Renal cortical epithelial cell (primary cell): ENCODE measurements at regions not wholly inside any gene's neighbourhood (a gene's known extent, or its start where the extent isn't known, plus 50 kb on each side); places are given as distances from the start of the nearest gene placed in this dataset.
A peak's percentile ranks its signal among the peaks of the same experiment; 100 is the strongest.
"Not testable (repeated sequence)": the region's sequence is repeated elsewhere in the genome, so short reads cannot be mapped to it uniquely, and the experiment has no call there.

Experiments used
- DNase-seq: peaks from one replicate; pipeline ENCODE4 v3.0.0-alpha.2; 2011; ENCODE audit warnings: low read depth

- DNase-seq = peak; percentile 65
Measured at GRCh38 chrX:40245488-40246071, 147.8 kb upstream of the BCOR start.

DNA sequence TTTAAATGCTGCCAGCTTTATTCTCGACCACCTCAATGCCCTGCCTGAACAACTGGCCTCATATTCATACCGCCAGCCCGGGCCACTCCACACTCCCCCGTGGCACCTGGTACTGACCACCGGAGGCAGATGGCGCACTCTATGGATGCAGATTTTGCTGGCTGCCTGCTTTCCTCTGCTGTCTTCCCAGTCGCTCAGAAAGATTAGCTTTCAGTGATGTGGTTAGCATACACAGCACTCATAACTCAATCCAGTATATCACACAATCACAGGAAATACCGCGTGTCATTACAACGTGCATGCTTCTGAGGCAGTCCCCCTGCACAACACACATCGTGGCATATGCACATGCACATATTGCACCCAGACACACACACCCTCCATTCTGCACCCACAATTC, 147.2 kb upstream of the BCOR start:
- no peak for DNase-seq

DNA sequence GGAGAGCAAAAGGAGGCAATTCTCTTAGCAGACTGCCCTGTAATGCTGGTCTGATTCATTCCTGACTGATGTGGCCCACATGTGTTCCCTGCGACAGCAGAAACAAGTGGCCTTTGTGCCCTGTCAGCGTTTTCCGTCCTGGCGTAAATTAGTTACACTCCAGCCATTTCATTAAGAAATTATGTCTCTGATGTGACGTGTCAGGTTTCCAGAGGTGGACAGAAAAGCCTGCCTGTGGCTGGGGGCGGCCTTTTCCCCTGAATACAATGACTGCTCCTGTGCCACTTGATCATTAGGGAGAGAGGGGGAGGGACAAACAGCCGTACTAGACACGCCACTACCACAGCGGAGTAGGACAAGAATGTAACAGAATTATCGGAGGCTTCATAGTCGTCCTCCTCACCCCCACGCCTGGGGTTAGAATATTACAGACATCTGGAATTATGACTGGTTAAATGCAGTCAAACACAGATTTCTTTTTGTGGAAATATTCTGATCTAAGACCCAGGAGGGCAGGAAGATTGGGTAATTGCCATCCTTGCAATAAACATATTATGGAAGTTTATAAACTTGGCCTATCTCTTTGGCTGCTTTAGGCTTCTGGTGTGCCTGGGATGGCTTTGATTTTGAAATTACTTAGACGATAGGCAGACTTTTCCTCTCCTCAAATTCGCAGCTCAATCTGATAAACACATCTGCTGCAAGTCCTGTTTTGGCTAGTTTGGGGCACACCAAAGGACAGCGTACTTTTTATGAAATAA, 146.2 kb upstream of the BCOR start:
- no peak for DNase-seq

GRCh38 chrX:40240844-40241243, 143.1 kb upstream of the BCOR start:
- DNase-seq = no peak

DNA sequence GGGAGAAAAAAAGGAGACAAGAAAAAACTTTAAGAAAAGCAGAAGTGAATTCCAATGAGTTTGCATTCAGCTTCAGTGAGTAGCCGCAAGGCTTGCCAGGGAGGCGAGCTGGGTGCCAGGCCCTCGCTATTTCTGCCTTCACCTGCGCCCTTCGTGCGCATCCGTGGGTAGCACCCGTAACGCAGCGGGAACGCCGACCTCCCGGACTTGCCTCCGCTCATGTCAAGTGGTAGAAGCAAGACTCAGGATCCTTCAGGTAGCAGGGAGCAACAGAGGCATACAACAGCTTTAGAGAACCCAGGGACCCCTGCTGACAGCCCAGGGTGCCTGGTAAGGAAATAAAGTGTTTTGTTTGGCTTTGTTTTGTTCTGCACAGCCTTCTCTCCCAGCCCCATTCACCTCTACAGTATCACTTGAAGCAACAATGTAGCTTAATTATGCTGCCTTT, 140.0 kb upstream of the BCOR start:
- DNase-seq = no peak

DNA sequence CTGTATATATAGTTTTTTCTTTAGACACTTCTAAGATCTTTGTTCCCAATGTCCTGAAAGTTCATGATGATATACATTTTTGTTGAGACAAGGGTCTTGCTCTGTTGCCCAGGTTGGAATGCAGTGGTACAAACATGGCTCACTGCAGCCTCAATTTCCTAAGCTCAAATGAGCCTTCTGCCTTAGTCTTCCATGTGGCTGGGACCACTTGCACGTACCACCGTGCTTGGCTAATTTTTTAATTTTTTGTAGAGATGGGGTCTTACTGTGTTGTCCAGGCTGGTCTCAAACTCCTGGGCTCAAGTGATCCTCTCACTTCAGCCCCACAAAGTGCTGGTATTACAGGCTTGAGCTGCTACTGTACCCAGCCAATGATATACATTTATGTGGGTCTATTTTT, 132.9 kb upstream of the BCOR start:
- DNase-seq = no peak

- no peak for DNase-seq
Measured at GRCh38 chrX:40227125-40227524, 129.4 kb upstream of the BCOR start.

DNA sequence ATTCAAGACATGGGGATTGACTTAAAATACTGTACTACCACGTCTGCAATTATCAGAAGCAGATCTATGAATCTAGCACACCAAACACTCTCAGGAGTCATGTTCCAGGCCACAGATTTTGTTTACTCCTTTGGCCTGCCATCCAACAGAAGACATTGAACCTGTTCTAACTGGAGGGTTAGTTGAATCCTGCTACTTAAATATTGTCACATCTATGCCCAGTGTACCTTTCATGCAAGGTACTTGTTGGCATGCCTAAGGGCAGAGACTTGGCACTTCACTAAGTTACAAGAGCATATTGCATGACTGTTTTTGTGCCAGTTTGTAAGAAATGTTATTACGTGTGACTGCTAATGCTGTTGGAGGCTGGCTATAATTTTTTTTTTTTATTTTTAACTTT, 126.9 kb upstream of the BCOR start:
- no peak for DNase-seq

DNA sequence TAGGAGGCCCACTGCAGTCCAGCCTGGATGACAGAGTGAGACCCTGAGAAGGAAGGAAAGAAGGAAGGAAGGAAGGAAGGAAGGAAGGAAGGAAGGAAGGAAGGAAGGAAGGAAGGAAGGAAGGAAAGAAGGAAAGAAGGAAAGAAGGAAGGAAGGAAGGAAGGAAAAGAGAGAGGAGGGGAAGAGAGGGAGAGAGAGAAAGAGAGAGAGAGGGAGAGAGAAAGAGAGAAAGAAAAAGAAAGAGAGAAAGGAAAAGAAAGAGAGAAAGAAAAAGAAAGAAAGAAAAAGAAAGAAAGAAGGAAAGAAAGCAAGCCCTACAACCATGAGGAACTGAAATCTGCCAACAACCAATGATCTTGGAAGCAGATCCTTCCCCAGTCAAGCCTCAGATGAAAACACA, 124.9 kb upstream of the BCOR start:
- DNase-seq = not testable (repeated sequence)

- DNase-seq = no peak
Measured at GRCh38 chrX:40213092-40213491, 115.3 kb upstream of the BCOR start.

DNA sequence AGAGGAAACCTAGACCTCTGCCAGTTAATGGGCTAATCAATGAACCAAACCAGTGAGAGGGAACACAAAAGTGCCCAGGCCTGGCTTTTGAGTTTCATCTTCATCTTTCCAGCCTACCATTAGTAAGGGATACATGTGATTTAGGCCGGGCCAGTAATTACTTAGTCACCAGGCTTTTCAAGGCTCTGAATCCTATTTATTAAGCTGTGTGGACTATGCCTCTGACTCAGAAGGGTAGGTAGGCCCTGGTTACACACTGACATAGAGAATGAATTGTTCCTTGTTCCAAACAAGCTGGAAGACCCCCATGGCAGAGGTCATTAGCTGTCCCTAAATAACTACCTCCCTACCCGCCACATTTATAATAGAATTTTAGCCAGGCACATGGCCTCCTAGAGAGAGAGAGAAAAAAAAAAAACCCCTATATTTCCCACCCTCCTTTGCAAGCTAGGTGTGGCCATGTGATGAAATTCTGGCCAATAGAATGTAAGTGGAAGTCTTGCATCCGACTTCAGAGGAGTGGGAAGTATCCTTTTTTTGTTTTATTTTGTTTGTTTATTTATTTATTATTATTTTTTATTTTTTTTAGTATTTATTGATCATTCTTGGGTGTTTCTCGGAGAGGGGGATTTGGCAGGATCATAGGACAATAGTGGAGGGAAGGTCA, 112.3 kb upstream of the BCOR start:
- peak; percentile 78 for DNase-seq

DNA sequence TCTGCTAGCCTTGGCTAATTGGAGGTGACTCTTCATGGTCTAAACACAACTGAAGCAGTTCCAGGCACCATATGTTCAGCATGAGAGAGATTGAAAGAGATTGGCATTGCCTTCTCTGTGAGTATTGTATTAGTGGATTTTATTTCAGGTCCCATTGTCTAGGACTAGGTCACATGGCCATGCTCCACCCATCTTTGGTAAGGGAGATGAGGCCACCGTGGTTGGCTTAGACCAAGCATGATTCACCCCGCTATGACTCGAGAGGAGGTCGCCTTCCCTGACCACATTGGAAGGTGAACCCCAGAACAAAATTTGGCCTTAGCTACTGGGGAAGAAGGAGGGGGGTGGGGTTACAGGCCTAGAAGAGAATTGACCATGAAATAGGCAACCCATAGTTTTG, 109.9 kb upstream of the BCOR start:
- peak; percentile 48 for DNase-seq

- DNase-seq = no peak
Measured at GRCh38 chrX:40205471-40205870, 107.7 kb upstream of the BCOR start.

DNA sequence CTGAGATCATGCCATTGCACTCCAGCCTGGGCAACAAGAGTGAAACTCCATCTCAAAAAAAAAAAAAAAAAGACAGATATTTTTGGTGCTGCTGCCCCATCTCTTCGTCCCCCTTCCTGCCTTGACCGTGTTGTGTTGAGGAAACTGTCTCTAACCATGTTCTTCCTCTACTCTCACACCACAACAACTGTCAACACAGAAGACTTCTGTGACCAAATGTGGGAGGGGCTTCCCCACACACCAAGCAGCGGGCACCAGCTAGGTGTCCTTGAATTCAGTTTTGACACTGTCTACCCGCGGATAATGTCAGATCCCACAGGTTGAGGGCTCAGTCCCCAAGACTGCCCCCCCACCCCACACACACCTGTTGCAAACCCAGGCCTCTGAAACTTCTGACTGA, 104.7 kb upstream of the BCOR start:
- no peak for DNase-seq

GRCh38 chrX:40201329-40201885, 103.6 kb upstream of the BCOR start:
- no peak for DNase-seq

DNA sequence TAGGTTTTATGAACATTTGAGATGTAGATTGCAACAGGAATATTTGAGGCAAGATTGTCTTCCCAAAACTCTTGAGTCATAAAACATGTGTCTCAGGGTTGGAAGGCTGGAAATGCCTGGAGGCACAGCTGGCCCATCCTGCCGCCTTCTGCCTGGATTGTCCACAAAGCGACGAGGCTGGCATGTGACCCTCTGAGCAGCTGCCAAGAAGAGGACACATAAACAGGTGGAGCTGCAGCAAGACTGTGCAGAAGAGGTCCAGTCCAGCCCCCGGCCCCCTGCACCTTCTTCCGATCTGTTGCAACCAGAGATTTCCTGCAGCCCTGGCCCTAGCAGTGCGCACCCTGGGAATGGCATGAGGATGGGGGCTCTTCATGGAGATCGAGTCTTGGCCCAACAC, 101.9 kb upstream of the BCOR start:
- DNase-seq = no peak

- DNase-seq = no peak
Measured at GRCh38 chrX:40197071-40197470, 99.3 kb upstream of the BCOR start.

- DNase-seq = no peak
Measured at GRCh38 chrX:40195368-40195767, 97.6 kb upstream of the BCOR start.

DNA sequence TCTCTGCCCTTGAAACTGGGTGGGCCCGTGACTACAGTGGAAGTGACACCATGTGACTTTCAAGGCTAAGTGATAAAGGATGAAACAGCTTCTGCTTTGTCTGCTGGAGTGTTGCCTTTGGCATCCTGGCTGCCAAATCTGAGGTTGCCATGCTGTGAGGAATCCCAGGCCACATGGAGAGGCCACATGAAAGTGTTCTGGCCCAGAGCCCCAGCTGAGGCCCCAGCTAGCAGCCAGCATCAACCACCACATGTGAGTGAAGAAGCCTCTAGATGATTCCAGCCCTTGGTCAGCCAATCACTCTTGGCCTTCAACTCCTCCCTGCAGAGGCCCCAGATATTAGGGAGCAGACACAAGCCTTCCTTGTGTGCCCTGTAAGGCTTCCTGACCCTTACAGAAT, 94.4 kb upstream of the BCOR start:
- no peak for DNase-seq

GRCh38 chrX:40189637-40190036, 91.9 kb upstream of the BCOR start:
- no peak for DNase-seq

GRCh38 chrX:40188573-40189417, 91.0 kb upstream of the BCOR start:
- peak; percentile 82 for DNase-seq

- no peak for DNase-seq
Measured at GRCh38 chrX:40184968-40185367, 87.2 kb upstream of the BCOR start.
